SK-N-SH (cell line): ENCODE measurements at regions not wholly inside any gene's neighbourhood (a gene's known extent, or its start where the extent isn't known, plus 50 kb on each side); places are given as distances from the start of the nearest gene placed in this dataset.

ENCODE experiments used
- EZH2phosphoT487 ChIP-seq: fragments of 200-600 bp; sonication (generic); IDR thresholded peaks from 2 replicates; pipeline ENCODE4 v1.6.1; 2017; ENCODE audit warnings: low read depth, mixed run types, mild to moderate bottlenecking, antibody characterized with exemption, moderate library complexity, borderline replicate concordance
- GABPA ChIP-seq: IDR thresholded peaks from 2 replicates; pipeline ENCODE4 v1.4.0; 2012; ENCODE audit warnings: low read depth, mild to moderate bottlenecking
- JUND ChIP-seq: IDR thresholded peaks from 2 replicates; pipeline ENCODE4 v1.4.0; 2012
- RXRA ChIP-seq: IDR thresholded peaks from 2 replicates; pipeline ENCODE4 v1.4.0; 2012; ENCODE audit warnings: low read depth, mild to moderate bottlenecking, borderline replicate concordance
- SIN3A ChIP-seq: IDR thresholded peaks from 2 replicates; pipeline ENCODE4 v1.6.1; 2012; ENCODE audit warnings: low read depth, mild to moderate bottlenecking, low read length, moderate library complexity, borderline replicate concordance
- TF ChIP-seq, protein P1 (sequence below): fragments of 200-600 bp; sonication (generic); IDR thresholded peaks from 2 replicates; pipeline ENCODE4 v1.6.1; 2017; ENCODE audit warnings: antibody characterized with exemption, mild to moderate bottlenecking, moderate library complexity
- TF ChIP-seq, protein P2 (sequence below): IDR thresholded peaks from 2 replicates; pipeline ENCODE4 v1.4.0; 2012; ENCODE audit warnings: low read depth
- TF ChIP-seq, protein P3 (sequence below): IDR thresholded peaks from 2 replicates; pipeline ENCODE4; 2012
- TF ChIP-seq, protein P4 (sequence below): IDR thresholded peaks from 2 replicates; pipeline ENCODE4 v1.4.0; 2012; ENCODE audit warnings: low read depth, borderline replicate concordance
- TF ChIP-seq, protein P5 (sequence below): fragments of 150-350 bp; IDR thresholded peaks from 2 replicates; pipeline ENCODE4 v1.6.1; 2017; ENCODE audit warnings: antibody characterized with exemption, low read length, low read depth, borderline replicate concordance
- TF ChIP-seq, protein P6 (sequence below): IDR thresholded peaks from 2 replicates; pipeline ENCODE4 v1.4.0; 2012; ENCODE audit warnings: low read depth, borderline replicate concordance

DNA sequence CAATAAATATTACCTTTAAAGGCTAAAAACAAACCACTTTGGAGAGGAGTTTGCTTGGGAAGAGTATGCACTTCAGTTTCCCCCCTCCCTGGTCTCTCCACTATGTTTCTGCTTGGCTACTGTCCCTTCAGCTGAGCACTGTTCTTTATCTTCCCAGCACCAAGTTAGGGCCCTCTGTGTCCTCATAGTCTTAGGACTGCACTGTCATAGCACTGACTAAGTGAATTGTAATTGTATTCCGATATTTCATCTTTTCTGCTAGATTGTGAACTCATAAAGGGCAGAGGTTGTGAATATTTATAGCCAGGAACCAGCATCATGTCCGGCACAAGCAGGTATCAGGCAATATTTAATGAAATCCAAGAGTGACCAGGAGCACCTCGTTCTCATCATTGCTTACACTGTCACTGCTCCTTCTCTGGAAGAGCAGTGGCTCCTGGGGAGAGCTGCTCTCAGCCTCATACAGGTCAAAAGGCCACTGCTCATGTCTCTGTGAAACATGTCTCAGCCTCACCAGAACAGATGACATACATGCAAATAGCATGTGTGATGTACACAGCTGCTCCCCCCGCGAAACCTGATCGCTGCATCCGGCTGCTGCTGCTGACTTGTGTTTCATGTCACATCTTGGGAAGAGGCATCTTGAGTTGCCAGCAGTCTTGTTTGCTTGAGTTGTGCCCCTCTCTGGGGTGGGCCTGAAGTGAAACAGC is 279.7 kb upstream of the MSX2 start:
- TF ChIP-seq, protein P1, sequence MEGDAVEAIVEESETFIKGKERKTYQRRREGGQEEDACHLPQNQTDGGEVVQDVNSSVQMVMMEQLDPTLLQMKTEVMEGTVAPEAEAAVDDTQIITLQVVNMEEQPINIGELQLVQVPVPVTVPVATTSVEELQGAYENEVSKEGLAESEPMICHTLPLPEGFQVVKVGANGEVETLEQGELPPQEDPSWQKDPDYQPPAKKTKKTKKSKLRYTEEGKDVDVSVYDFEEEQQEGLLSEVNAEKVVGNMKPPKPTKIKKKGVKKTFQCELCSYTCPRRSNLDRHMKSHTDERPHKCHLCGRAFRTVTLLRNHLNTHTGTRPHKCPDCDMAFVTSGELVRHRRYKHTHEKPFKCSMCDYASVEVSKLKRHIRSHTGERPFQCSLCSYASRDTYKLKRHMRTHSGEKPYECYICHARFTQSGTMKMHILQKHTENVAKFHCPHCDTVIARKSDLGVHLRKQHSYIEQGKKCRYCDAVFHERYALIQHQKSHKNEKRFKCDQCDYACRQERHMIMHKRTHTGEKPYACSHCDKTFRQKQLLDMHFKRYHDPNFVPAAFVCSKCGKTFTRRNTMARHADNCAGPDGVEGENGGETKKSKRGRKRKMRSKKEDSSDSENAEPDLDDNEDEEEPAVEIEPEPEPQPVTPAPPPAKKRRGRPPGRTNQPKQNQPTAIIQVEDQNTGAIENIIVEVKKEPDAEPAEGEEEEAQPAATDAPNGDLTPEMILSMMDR = no peak
- no peak for TF ChIP-seq SIN3A
- TF ChIP-seq RXRA = no peak
- TF ChIP-seq, protein P2, sequence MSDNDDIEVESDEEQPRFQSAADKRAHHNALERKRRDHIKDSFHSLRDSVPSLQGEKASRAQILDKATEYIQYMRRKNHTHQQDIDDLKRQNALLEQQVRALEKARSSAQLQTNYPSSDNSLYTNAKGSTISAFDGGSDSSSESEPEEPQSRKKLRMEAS = no peak
- TF ChIP-seq, protein P3, sequence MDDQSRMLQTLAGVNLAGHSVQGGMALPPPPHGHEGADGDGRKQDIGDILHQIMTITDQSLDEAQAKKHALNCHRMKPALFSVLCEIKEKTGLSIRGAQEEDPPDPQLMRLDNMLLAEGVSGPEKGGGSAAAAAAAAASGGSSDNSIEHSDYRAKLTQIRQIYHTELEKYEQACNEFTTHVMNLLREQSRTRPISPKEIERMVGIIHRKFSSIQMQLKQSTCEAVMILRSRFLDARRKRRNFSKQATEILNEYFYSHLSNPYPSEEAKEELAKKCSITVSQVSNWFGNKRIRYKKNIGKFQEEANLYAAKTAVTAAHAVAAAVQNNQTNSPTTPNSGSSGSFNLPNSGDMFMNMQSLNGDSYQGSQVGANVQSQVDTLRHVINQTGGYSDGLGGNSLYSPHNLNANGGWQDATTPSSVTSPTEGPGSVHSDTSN = no peak
- no peak for TF ChIP-seq JUND
- TF ChIP-seq EZH2phosphoT487 = no peak
- TF ChIP-seq, protein P4, sequence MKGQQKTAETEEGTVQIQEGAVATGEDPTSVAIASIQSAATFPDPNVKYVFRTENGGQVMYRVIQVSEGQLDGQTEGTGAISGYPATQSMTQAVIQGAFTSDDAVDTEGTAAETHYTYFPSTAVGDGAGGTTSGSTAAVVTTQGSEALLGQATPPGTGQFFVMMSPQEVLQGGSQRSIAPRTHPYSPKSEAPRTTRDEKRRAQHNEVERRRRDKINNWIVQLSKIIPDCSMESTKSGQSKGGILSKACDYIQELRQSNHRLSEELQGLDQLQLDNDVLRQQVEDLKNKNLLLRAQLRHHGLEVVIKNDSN = no peak
- TF ChIP-seq, protein P5, sequence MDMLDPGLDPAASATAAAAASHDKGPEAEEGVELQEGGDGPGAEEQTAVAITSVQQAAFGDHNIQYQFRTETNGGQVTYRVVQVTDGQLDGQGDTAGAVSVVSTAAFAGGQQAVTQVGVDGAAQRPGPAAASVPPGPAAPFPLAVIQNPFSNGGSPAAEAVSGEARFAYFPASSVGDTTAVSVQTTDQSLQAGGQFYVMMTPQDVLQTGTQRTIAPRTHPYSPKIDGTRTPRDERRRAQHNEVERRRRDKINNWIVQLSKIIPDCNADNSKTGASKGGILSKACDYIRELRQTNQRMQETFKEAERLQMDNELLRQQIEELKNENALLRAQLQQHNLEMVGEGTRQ = no peak
- TF ChIP-seq GABPA = no peak
- TF ChIP-seq, protein P6, sequence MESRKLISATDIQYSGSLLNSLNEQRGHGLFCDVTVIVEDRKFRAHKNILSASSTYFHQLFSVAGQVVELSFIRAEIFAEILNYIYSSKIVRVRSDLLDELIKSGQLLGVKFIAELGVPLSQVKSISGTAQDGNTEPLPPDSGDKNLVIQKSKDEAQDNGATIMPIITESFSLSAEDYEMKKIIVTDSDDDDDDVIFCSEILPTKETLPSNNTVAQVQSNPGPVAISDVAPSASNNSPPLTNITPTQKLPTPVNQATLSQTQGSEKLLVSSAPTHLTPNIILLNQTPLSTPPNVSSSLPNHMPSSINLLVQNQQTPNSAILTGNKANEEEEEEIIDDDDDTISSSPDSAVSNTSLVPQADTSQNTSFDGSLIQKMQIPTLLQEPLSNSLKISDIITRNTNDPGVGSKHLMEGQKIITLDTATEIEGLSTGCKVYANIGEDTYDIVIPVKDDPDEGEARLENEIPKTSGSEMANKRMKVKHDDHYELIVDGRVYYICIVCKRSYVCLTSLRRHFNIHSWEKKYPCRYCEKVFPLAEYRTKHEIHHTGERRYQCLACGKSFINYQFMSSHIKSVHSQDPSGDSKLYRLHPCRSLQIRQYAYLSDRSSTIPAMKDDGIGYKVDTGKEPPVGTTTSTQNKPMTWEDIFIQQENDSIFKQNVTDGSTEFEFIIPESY = no peak
